ENCODE measurements at regions not wholly inside any gene's neighbourhood (a gene's known extent, or its start where the extent isn't known, plus 50 kb on each side); places are given as distances from the start of the nearest gene placed in this dataset.

DNA sequence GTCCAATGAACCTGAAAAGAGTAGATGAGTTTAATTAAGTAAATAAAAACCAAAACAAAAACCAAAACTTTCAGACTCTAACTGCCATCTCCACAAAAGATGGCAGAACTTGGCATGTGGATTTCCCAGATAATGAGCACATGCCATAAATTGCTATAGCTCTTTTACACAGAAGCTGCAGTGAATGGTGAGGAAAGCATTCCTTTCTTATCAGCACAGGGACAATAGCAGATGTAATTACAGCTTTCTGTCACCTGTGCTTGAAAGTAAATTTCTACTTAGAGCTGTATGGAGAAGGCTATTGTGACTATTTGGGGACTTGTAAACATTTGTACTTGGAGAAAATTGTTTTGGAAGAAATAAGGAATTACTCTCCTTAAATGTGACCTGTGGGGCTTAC lies 378.4 kb downstream of the RPRM start:
- TF ChIP-seq, protein P1, sequence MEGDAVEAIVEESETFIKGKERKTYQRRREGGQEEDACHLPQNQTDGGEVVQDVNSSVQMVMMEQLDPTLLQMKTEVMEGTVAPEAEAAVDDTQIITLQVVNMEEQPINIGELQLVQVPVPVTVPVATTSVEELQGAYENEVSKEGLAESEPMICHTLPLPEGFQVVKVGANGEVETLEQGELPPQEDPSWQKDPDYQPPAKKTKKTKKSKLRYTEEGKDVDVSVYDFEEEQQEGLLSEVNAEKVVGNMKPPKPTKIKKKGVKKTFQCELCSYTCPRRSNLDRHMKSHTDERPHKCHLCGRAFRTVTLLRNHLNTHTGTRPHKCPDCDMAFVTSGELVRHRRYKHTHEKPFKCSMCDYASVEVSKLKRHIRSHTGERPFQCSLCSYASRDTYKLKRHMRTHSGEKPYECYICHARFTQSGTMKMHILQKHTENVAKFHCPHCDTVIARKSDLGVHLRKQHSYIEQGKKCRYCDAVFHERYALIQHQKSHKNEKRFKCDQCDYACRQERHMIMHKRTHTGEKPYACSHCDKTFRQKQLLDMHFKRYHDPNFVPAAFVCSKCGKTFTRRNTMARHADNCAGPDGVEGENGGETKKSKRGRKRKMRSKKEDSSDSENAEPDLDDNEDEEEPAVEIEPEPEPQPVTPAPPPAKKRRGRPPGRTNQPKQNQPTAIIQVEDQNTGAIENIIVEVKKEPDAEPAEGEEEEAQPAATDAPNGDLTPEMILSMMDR (IDR thresholded peaks at IDR 0.05; ENCODE audit: insufficient read depth, low read length, poor library complexity, severe bottlenecking), result no peak
- TF ChIP-seq EZH2phosphoT487 (conservative IDR thresholded peaks at IDR 0.05; ENCODE audit: low read length), result no peak

All from SU-DHL-6 (cell line).